DOHH2 (cell line): ENCODE measurements at regions not wholly inside any gene's neighbourhood (a gene's known extent, or its start where the extent isn't known, plus 50 kb on each side); places are given as distances from the start of the nearest gene placed in this dataset.

Experiments
- CTCF ChIP-seq: fragments of 200-600 bp; sonication (generic); IDR thresholded peaks from one replicate; pipeline ENCODE4 v1.5.1; 2014; ENCODE audit warnings: antibody characterized with exemption, mild to moderate bottlenecking, low read depth, low read length; ENCODE audit not compliant: poor library complexity, severe bottlenecking
- EZH2phosphoT487 ChIP-seq: fragments of 200-600 bp; sonication (generic); IDR thresholded peaks from 2 replicates; pipeline ENCODE4 v1.6.1; 2017; ENCODE audit warnings: borderline replicate concordance, mild to moderate bottlenecking, antibody characterized with exemption, low read length, moderate library complexity, mixed read lengths

- TF ChIP-seq CTCF (no peak), EZH2phosphoT487 (no peak)
Measured at GRCh38 chr11:134815404-134815803, 403.4 kb upstream of the B3GAT1 start.
